Mammary epithelial cell (primary cell): ENCODE measurements at regions not wholly inside any gene's neighbourhood (a gene's known extent, or its start where the extent isn't known, plus 50 kb on each side); places are given as distances from the start of the nearest gene placed in this dataset.

ENCODE experiments used
- EZH2 ChIP-seq: IDR thresholded peaks from 2 replicates; pipeline ENCODE4 v1.6.1; 2012; ENCODE audit warnings: low read length, inconsistent platforms, borderline replicate concordance
- TF ChIP-seq, protein P1 (sequence below), 2 donors: IDR thresholded peaks in 1 of 2; conservative IDR thresholded peaks in 1 of 2; 2 replicates each; pipeline ENCODE4 v1.5.1; 2011 to 2012; ENCODE audit warnings: inconsistent platforms in 2 of 2, low read length in 2 of 2, mild to moderate bottlenecking in 2 of 2, control low read depth in 1 of 2, low read depth in 1 of 2; ENCODE audit not compliant: insufficient read depth in 1 of 2; ENCODE audit errors: extremely low read depth in 1 of 2

DNA sequence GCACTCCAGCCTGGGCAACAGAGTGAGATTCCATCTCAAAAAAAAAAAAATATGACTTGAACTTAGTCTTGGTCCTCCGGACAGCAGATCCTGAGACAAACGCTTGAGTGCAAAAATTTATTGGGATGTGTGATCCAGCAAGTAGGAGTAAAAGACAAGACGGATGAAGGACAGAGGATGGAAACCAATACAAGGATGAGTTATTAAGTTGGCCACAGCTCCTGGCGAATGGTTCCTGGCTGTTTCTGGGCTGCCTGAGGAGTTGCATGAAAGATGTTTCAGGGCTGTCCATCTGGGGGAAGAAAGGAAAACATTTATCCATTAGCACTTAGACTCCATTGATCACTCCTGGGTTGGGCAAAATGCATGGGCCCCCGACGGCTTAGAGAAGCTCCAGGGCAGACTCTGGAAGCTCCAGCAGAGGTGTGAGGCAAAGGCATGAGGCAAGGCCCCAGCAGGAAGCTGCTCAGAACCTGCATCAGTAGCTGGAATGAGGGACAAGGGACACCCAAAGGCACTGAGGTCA, 98.3 kb upstream of the ZNF438 start:
- TF ChIP-seq EZH2 = no peak
- TF ChIP-seq, protein P1, sequence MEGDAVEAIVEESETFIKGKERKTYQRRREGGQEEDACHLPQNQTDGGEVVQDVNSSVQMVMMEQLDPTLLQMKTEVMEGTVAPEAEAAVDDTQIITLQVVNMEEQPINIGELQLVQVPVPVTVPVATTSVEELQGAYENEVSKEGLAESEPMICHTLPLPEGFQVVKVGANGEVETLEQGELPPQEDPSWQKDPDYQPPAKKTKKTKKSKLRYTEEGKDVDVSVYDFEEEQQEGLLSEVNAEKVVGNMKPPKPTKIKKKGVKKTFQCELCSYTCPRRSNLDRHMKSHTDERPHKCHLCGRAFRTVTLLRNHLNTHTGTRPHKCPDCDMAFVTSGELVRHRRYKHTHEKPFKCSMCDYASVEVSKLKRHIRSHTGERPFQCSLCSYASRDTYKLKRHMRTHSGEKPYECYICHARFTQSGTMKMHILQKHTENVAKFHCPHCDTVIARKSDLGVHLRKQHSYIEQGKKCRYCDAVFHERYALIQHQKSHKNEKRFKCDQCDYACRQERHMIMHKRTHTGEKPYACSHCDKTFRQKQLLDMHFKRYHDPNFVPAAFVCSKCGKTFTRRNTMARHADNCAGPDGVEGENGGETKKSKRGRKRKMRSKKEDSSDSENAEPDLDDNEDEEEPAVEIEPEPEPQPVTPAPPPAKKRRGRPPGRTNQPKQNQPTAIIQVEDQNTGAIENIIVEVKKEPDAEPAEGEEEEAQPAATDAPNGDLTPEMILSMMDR (conservative IDR thresholded peaks at IDR 0.05 in 1 of 2, IDR thresholded peaks at IDR 0.05 in 1 of 2; ENCODE audit: extremely low read depth in 1 of 2, insufficient read depth in 1 of 2, low read depth in 1 of 2, low read length in 2 of 2) = no peak
